Transverse colon (tissue), 4 donors: ENCODE measurements at regions not wholly inside any gene's neighbourhood (a gene's known extent, or its start where the extent isn't known, plus 50 kb on each side); places are given as distances from the start of the nearest gene placed in this dataset.

ENCODE experiments used
- DNase-seq: peaks from one replicate; pipeline ENCODE4 v3.0.0-alpha.2; 2019
- H3K27ac ChIP-seq, 4 donors: fragments of 200-600 bp; sonication (generic); 2 replicates each; pipeline ENCODE4 v1.5.1; 2016 to 2018; ENCODE audit warnings: inconsistent platforms in 4 of 4
- H3K27me3 ChIP-seq: fragments of 200-600 bp; sonication (generic); 2 replicates; pipeline ENCODE4 v1.5.1; 2017; ENCODE audit warnings: inconsistent platforms
- H3K36me3 ChIP-seq, 4 donors: fragments of 200-600 bp; sonication (generic); 2 replicates each; pipeline ENCODE4 v1.5.1; 2017 to 2019; ENCODE audit warnings: inconsistent platforms in 4 of 4
- H3K4me1 ChIP-seq, 4 donors: fragments of 200-600 bp; sonication (generic); 2 replicates each; pipeline ENCODE4 v1.5.1; 2017 to 2020; ENCODE audit warnings: inconsistent platforms in 4 of 4
- H3K4me3 ChIP-seq, 4 donors: fragments of 200-600 bp; sonication (generic); 1 replicate in 1 of 4; 2 replicates in 3 of 4; pipeline versions ENCODE4 v1.5.1 to v1.6.1; 2017 to 2019; ENCODE audit warnings: inconsistent platforms in 4 of 4
- H3K9me3 ChIP-seq, 2 donors: fragments of 200-600 bp; sonication (generic); 2 replicates each; pipeline ENCODE4 v1.5.1; 2017 to 2019; ENCODE audit warnings: inconsistent platforms in 2 of 2
- CTCF ChIP-seq, 5 experiments: fragments of 200-600 bp in 3 of 5; fragments of 450-650 bp in 2 of 5; sonication (generic) in 3 of 5; IDR thresholded peaks; 1 replicate in 2 of 5; 2 replicates in 3 of 5; pipeline ENCODE4 v1.5.1; 2016 to 2017; ENCODE audit warnings: antibody characterized with exemption in 5 of 5, inconsistent platforms in 3 of 5, mild to moderate bottlenecking in 2 of 5, moderate library complexity in 1 of 5
- EP300 ChIP-seq: sonication (generic); formaldehyde crosslinking; IDR thresholded peaks from one replicate; pipeline ENCODE4 v1.6.1; 2017; ENCODE audit warnings: antibody characterized with exemption, low read depth
- POLR2A ChIP-seq: fragments of 450-650 bp; IDR thresholded peaks from one replicate; pipeline ENCODE4 v1.6.1; 2016; ENCODE audit warnings: antibody characterized with exemption, mild to moderate bottlenecking, moderate library complexity
- POLR2AphosphoS5 ChIP-seq, 3 donors: sonication (generic); formaldehyde crosslinking; IDR thresholded peaks; one replicate each; pipeline ENCODE4 v1.6.1; 2016; ENCODE audit warnings: antibody characterized with exemption in 3 of 3
- WGBS, 2 donors: methylation state at CpG; one replicate each; pipeline ENCODE4 v1.1.5; 2018; ENCODE audit warnings: low coverage in 1 of 2; 5-methylcytosine and 5-hydroxymethylcytosine counted together
- in situ Hi-C, 4 donors: fragments of 200-750 bp; cut with MboI; loops; one replicate each; pipeline versions ENCODE4 v1.15.0 to v1.15.1; 2017; ENCODE audit warnings: low sequenced_read_pairs in 3 of 4, low pct_ligation_motif_present in 1 of 4, low pct_unique_long_range_greater_than_20kb in 1 of 4
- intact Hi-C: fragments of 100-400 bp; cut with DNase I; formaldehyde crosslinking; loops from one replicate; pipeline ENCODE4 v1.15.1; 2023; ENCODE audit warnings: low total_unique reads

GRCh38 chr2:5495586-5495985, 196.6 kb upstream of the SOX11 start:
- Histone ChIP-seq H3K27me3 (no peaks in the 10 kb centered on the region), H3K27ac (no peak overlapping the region), H3K9me3 (no peaks in the 10 kb centered on the region), H3K4me3 (no peak overlapping the region), H3K4me1 (no peaks in the 10 kb centered on the region), H3K36me3 (no peaks in the 10 kb centered on the region)
- in situ Hi-C loops = no loop called here
- 56 to 59% methylated on average over 6 to 8 of the region's 8 CpGs for WGBS, 2 donors
- no peak for TF ChIP-seq POLR2AphosphoS5 (IDR thresholded peaks at IDR 0.05)
- TF ChIP-seq EP300 = no peak
- no peak for TF ChIP-seq POLR2A
- no peak for TF ChIP-seq CTCF (IDR thresholded peaks at IDR 0.05)
- intact Hi-C loops = no loop called here
- DNase-seq = no peak

DNA sequence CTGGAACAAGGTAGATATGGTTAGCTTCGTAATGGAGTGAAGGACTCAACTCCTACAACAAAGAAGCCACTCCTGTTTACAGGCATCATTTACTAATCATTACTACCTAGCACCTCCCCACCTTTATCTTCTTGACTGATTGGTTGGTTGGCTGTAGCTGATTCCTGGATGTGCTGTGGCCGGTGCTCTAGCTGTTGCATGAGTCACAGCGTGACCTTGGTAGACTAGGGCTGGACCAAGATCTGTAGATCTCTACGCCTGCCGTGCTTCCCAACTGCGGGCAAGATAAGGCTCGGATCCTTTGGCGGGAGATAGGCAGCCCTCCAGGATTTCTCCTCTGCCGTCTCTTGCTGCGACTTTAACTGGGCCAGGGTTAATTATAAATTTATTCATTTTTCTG, 194.3 kb upstream of the SOX11 start:
- 67 to 89% methylated on average over 1 to 10 of the region's 10 CpGs for WGBS, 2 donors
- Histone ChIP-seq H3K27me3 (no peaks in the 10 kb centered on the region), H3K4me1 (no peaks in the 10 kb centered on the region), H3K4me3 (no peak overlapping the region), H3K9me3 (no peaks in the 10 kb centered on the region), H3K36me3 (no peaks in the 10 kb centered on the region), H3K27ac (no peak overlapping the region)
- DNase-seq = no peak
- no peak for TF ChIP-seq POLR2A
- no peak for TF ChIP-seq POLR2AphosphoS5 (IDR thresholded peaks at IDR 0.05)
- no peak for TF ChIP-seq EP300
- no peak for TF ChIP-seq CTCF (IDR thresholded peaks at IDR 0.05)
- intact Hi-C loops = no loop called here
- in situ Hi-C loops = no loop called here

GRCh38 chr2:5501807-5502206, 190.4 kb upstream of the SOX11 start:
- H3K9me3 ChIP-seq = no peaks in the 10 kb centered on the region
- intact Hi-C loops (no loop called here), in situ Hi-C loops (no loop called here)
- WGBS, 2 donors = 73 to 84% methylated on average over 1 of the region's 1 CpG
- H3K4me1 ChIP-seq = no peaks in the 10 kb centered on the region
- H3K36me3 ChIP-seq = no peaks in the 10 kb centered on the region
- H3K4me3 ChIP-seq = no peak overlapping the region
- no peak overlapping the region for H3K27ac ChIP-seq
- H3K27me3 ChIP-seq = no peaks in the 10 kb centered on the region
- DNase-seq = no peak
- no peak for TF ChIP-seq EP300
- no peak for TF ChIP-seq CTCF (IDR thresholded peaks at IDR 0.05)
- TF ChIP-seq POLR2AphosphoS5 (IDR thresholded peaks at IDR 0.05) = no peak
- no peak for TF ChIP-seq POLR2A

DNA sequence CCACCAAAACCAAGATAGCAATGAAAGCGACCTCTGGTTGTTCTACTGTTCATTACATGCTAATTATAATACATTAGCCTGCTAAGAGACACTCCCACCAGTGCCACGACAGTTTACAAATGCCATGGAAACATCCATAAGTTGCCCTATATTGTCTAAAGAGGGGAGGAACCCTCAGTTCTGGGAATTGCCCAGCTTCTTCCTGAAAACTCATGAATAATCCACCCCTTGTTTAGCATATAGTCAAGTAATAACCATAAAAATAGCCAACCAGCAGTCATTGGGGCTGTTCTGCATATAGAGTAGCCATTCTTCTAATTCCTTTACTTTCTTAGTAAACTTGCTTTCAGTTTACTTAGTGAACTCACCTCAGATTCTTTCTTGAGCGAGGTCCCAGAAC, 189.8 kb upstream of the SOX11 start:
- H3K36me3 ChIP-seq = no peaks in the 10 kb centered on the region
- no peaks in the 10 kb centered on the region for H3K27me3 ChIP-seq
- intact Hi-C loops = no loop called here
- no peaks in the 10 kb centered on the region for H3K4me1 ChIP-seq
- in situ Hi-C loops = no loop called here
- H3K9me3 ChIP-seq = no peaks in the 10 kb centered on the region
- TF ChIP-seq POLR2AphosphoS5 (IDR thresholded peaks at IDR 0.05) (no peak), POLR2A (no peak), EP300 (no peak), CTCF (IDR thresholded peaks at IDR 0.05) (no peak)
- 47 to 58% methylated on average over 3 of the region's 3 CpGs for WGBS, 2 donors
- H3K27ac ChIP-seq = no peak overlapping the region
- no peak for DNase-seq
- no peak overlapping the region for H3K4me3 ChIP-seq
